GM12892 (cell line): ENCODE measurements at regions not wholly inside any gene's neighbourhood (a gene's known extent, or its start where the extent isn't known, plus 50 kb on each side); places are given as distances from the start of the nearest gene placed in this dataset.
"Not testable (repeated sequence)": the region's sequence is repeated elsewhere in the genome, so short reads cannot be mapped to it uniquely, and the experiment has no call there.

ENCODE experiments used
- DNase-seq: peaks from one replicate; pipeline ENCODE4 v3.0.0; 2011; ENCODE audit not compliant: insufficient read length
- FAIRE-seq: peaks from 2 replicates; lab custom pipeline; 2011; peaks lifted over from hg19 to GRCh38; lab: Jason Lieb, UNC
- POLR2A ChIP-seq: IDR thresholded peaks from 2 replicates; pipeline ENCODE4 v1.6.1; 2011; ENCODE audit warnings: low read depth, low read length, control low read depth
- POLR2AphosphoS5 ChIP-seq: IDR thresholded peaks from 2 replicates; pipeline ENCODE4 v1.6.1; 2011; ENCODE audit warnings: low read depth, low read length, control low read depth
- TAF1 ChIP-seq: IDR thresholded peaks from 2 replicates; pipeline ENCODE4 v1.6.1; 2011; ENCODE audit warnings: low read depth, mild to moderate bottlenecking, control low read depth, low read length, borderline replicate concordance

GRCh38 chr18:11367351-11367750, 218.0 kb upstream of the PIEZO2 start:
- TF ChIP-seq POLR2AphosphoS5 (no peak), TAF1 (no peak), POLR2A (no peak)
- DNase-seq, result no peak
- FAIRE-seq, result no peak

GRCh38 chr18:11366410-11366809, 217.0 kb upstream of the PIEZO2 start:
- no peak for FAIRE-seq
- TF ChIP-seq TAF1 (no peak), POLR2AphosphoS5 (no peak), POLR2A (no peak)
- no peak for DNase-seq

GRCh38 chr18:11362856-11363255, 213.5 kb upstream of the PIEZO2 start:
- DNase-seq (no peak), FAIRE-seq (no peak)
- TF ChIP-seq POLR2A (no peak), TAF1 (no peak), POLR2AphosphoS5 (no peak)

DNA sequence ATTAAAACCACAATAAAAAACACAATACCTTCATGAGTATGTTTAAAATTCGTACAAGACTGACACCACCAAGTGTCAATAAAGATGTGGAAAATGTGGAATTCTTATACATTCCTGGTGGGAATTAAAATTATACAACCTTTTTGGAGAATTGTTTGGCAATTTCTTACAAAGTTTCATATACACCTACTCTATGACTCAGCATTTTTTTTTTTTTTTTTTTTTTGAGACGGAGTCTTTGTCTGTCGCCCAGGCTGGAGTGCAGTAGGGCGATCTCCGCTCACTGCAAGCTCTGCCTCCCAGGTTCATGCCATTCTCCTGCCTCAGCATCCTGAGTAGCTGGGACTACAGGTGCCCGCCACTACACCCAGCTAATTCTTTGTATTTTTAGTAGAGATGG, 212.5 kb upstream of the PIEZO2 start:
- not testable (repeated sequence) for DNase-seq, FAIRE-seq

DNA sequence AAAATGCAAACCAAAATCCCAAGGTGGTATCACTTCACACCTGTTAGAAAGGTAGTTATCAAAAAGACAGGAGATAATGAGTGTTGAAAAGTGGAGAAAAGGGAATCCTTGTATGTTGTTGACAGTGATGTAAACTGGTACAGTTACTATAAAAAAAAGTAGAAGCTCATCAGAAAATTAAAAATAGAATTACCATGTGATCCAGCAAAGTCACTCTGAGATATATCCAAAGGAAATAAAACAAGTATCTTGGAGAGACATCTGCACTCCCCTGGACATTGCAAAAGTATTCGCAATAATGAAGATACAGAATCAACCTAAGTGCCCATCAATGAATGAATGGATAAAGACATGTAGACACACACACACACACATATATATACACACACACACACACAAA, 208.3 kb upstream of the PIEZO2 start:
- FAIRE-seq (no peak), DNase-seq (no peak)
- TF ChIP-seq POLR2A (no peak), TAF1 (no peak), POLR2AphosphoS5 (no peak)

DNA sequence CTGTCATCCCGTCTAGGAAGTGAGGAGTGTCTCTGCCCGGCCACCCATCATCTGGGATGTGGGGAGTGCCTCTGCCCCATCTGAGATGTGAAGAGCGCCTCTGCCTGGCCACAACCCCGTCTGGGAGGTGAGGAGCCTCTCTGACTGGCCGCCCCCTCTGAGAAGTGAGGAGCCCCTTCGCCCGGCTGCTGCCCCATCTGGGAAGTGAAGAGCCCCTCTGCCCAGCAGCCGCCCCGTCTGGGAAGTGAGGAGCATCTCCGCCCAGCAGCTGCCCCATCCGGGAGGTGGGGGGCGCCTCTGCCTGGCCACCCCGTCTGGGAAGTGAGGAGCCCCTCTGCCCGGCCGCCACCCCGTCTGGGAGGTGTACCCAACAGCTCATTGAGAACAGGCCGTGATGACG, 195.2 kb upstream of the PIEZO2 start:
- FAIRE-seq, DNase-seq: not testable (repeated sequence)

DNA sequence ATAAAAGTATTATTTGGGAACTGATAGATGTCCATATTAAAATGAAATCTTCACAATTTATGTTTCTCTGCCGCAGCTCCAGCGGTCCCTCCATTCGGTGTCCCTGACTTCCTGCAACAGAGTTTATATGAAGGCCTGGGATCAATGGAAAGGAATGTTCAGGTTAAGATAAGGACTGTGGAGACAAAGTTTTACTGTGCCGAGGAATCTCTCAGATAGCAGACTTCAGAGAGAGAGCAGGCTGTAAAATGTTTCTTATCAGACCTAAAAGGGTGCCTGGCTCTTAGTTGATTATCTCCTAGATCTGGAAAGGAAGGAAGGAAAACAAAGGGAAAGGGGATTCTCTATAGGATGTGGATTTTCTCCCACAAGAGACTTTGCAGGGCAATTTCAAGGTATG, 193.7 kb upstream of the PIEZO2 start:
- DNase-seq (no peak), FAIRE-seq (no peak)
- no peak for TF ChIP-seq POLR2A
- TF ChIP-seq POLR2AphosphoS5, result no peak
- no peak for TF ChIP-seq TAF1

GRCh38 chr18:11342115-11342514, 192.7 kb upstream of the PIEZO2 start:
- not testable (repeated sequence) for DNase-seq, FAIRE-seq

- no peak for FAIRE-seq
- no peak for DNase-seq
- no peak for TF ChIP-seq TAF1
- no peak for TF ChIP-seq POLR2A
- TF ChIP-seq POLR2AphosphoS5, result no peak
Measured at GRCh38 chr18:11339188-11339775, 189.9 kb upstream of the PIEZO2 start.

DNA sequence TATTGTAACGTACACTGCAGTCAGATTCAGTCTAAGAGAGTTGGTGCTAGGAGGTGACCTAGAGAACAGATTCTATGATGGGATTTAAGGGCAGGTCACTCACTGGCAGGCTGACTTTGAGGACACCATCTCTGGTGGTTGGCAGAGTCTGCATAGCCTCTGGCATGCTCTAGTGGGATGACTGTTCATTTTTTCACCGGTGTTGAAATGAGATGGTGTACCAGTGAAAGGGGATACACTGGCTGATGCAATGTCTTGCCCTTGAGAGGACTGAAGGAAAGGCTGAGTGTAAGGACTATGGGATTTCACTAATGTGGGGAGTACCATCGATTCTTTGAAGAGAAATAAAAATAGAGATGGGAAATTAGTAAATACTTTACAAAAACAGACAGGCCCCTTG, 186.9 kb upstream of the PIEZO2 start:
- TF ChIP-seq TAF1 (no peak), POLR2A (no peak), POLR2AphosphoS5 (no peak)
- DNase-seq (no peak), FAIRE-seq (no peak)

DNA sequence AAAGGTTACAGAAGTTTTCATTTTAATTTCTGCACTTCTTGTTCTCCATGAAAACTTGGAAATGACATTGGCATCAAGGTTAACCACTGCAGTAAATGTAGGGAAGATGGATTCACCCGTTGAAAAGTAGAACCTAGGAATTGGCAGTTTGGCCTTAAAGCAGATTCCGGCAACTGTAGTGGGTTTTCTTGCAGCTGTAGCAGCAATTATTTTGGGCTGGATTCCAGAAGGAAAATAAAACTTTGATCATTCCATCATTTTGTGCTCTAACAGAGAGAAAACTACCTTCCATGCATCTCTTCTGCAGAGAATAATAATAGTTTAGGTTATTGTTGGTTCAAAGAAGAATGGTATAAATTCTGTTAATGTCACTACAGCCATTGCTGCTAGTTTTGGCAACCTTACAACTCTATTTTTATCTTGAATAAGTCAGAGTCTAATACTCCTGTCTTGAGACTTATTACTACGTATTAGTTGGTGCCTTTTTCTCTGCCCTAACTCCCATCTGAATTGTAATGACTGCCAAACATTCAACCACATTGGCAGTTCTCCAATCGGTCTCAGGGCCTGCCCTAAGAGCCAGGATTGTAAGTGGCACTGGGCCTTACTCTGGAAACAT, 178.1 kb upstream of the PIEZO2 start:
- TF ChIP-seq POLR2A (no peak), TAF1 (no peak), POLR2AphosphoS5 (no peak)
- no peak for FAIRE-seq

GRCh38 chr18:11324956-11325882, 175.8 kb upstream of the PIEZO2 start:
- DNase-seq (peak; percentile 16), FAIRE-seq (peak; percentile 69)
- no peak for TF ChIP-seq POLR2AphosphoS5
- no peak for TF ChIP-seq POLR2A
- no peak for TF ChIP-seq TAF1

More for the DNA sequence above, 178.1 kb upstream of the PIEZO2 start:
- no peak for DNase-seq

DNA sequence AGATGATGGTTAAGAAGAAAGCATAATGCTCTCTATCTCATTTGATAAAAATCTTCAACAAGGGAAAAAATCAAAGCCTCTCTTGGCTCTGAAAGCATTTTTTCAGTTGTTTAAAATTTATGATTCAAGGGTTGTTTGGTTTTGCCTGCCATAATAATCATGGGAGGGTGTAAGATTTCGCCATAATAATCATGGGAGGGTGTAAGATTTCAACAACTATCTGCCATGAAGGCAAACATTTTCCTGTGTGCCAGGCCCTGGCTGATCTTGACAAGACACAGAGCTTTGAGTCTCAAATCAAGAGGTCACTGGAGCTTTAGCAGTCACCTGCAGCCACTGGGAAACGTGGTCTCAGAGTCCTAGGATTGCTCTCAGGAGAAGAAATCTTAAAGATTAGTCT, 175.1 kb upstream of the PIEZO2 start:
- FAIRE-seq (no peak), DNase-seq (no peak)
- TF ChIP-seq POLR2A, result no peak
- TF ChIP-seq TAF1, result no peak
- no peak for TF ChIP-seq POLR2AphosphoS5
